ENCODE measurements at regions not wholly inside any gene's neighbourhood (a gene's known extent, or its start where the extent isn't known, plus 50 kb on each side); places are given as distances from the start of the nearest gene placed in this dataset.

DNA sequence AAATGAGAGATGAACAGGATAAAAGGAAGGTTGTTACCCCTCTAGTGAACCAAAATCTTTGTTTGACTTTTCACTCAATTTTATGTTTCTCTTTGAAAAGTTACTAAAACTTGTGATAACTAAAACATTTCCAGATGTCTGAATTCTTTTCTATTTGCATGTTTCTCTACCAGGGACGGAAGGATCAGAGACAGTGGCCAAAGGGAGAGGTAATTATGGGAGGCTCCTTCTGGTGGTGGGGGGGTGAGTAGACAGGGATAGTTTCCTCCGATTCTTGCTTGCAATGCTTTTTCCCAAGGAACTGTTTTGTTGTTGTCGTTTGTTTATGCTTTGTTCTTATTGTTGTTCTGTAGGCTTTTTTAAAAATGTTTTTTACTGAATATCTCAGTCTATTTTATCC, 374.8 kb downstream of the INHBA start:
- Mint-ChIP-seq H3K27ac (ENCODE audit: unreplicated experiment) (no peak overlapping the region), H3K36me3 (ENCODE audit: low read depth, unreplicated experiment) (no peaks in the 10 kb centered on the region), H3K27me3 (ENCODE audit: unreplicated experiment) (no peaks in the 10 kb centered on the region), H3K9me3 (ENCODE audit: unreplicated experiment) (no peaks in the 10 kb centered on the region), H3K4me3 (ENCODE audit: unreplicated experiment) (no peak overlapping the region), H3K4me1 (ENCODE audit: unreplicated experiment) (peaks cover 3% of the 10 kb centered on the region)
- TF ChIP-seq, protein P1, sequence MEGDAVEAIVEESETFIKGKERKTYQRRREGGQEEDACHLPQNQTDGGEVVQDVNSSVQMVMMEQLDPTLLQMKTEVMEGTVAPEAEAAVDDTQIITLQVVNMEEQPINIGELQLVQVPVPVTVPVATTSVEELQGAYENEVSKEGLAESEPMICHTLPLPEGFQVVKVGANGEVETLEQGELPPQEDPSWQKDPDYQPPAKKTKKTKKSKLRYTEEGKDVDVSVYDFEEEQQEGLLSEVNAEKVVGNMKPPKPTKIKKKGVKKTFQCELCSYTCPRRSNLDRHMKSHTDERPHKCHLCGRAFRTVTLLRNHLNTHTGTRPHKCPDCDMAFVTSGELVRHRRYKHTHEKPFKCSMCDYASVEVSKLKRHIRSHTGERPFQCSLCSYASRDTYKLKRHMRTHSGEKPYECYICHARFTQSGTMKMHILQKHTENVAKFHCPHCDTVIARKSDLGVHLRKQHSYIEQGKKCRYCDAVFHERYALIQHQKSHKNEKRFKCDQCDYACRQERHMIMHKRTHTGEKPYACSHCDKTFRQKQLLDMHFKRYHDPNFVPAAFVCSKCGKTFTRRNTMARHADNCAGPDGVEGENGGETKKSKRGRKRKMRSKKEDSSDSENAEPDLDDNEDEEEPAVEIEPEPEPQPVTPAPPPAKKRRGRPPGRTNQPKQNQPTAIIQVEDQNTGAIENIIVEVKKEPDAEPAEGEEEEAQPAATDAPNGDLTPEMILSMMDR (IDR thresholded peaks at IDR 0.05; ENCODE audit: unreplicated experiment) = no peak
- DNase-seq (ENCODE audit: low spot score) = no peak

DNA sequence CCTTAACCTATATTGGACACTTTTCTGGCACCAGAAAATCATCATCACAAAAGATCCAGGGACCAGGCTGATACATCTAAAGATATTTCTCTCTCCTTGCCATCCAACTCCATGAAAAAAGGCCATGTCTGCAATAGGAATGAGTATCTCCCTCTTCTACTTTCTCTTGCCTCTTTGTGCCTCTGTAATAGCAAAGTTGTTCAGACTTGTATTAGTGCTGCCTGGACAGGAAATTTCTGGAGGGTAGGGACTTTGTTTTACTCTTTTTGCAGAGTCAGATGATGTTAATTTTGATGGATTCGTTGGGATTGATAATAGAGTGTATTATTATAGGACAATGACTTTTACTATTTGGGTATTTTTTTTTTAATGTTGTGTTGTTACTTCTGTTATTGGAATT, 376.3 kb downstream of the INHBA start:
- peaks cover 3% of the 10 kb centered on the region for H3K4me1 Mint-ChIP-seq (ENCODE audit: unreplicated experiment)
- no peak overlapping the region for H3K27ac Mint-ChIP-seq (ENCODE audit: unreplicated experiment)
- no peak overlapping the region for H3K4me3 Mint-ChIP-seq (ENCODE audit: unreplicated experiment)
- no peaks in the 10 kb centered on the region for H3K27me3 Mint-ChIP-seq (ENCODE audit: unreplicated experiment)
- no peak for DNase-seq (ENCODE audit: low spot score)
- TF ChIP-seq, protein P1 (IDR thresholded peaks at IDR 0.05; ENCODE audit: unreplicated experiment) = no peak
- no peaks in the 10 kb centered on the region for H3K9me3 Mint-ChIP-seq (ENCODE audit: unreplicated experiment)
- no peaks in the 10 kb centered on the region for H3K36me3 Mint-ChIP-seq (ENCODE audit: low read depth, unreplicated experiment)

DNA sequence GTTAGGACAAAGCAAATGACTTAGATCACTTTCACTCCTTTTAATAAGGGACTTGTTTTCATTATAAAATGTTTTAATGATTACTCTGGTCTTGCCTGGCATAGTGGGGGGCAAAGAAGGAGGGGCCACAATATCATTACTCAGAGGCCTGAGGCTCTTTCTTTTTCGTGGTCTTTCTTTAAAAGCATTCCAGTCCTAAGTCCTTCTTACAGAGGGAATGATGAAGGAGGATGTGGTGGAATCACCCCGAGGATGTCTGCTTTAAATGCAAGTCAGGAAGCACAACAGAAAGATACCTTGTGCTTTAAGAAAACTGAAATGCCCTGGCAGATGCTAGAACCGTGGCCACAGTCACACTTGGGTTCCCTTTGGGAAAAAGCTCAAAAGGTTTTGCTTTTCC, 379.1 kb downstream of the INHBA start:
- Mint-ChIP-seq H3K9me3 (ENCODE audit: unreplicated experiment) (no peaks in the 10 kb centered on the region), H3K27me3 (ENCODE audit: unreplicated experiment) (peaks cover 1% of the 10 kb centered on the region), H3K27ac (ENCODE audit: unreplicated experiment) (no peak overlapping the region), H3K4me1 (ENCODE audit: unreplicated experiment) (peaks cover 3% of the 10 kb centered on the region), H3K4me3 (ENCODE audit: unreplicated experiment) (no peak overlapping the region), H3K36me3 (ENCODE audit: low read depth, unreplicated experiment) (no peaks in the 10 kb centered on the region)
- TF ChIP-seq, protein P1 (IDR thresholded peaks at IDR 0.05; ENCODE audit: unreplicated experiment) = no peak
- no peak for DNase-seq (ENCODE audit: low spot score)

DNA sequence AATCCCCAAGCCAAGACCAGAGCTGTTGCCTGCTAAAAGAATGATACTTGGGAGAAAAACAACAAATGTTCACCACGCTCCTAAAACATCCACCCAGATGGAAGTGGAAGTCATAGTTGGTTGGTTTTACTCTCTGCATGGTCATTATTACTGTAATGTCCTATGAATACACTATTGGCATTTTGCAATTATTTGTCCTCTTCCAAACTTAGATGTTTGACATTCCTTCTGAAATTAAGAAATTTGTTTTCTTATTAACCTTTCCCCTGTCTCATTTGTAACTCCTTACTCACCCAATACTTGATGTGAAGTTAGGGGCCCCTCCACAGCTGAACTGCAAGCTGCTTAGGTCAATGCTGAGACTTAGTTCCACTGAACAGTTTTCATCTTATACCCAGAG, 383.3 kb downstream of the INHBA start:
- TF ChIP-seq, protein P1 (IDR thresholded peaks at IDR 0.05; ENCODE audit: unreplicated experiment) = no peak
- Mint-ChIP-seq H3K27me3 (ENCODE audit: unreplicated experiment) (peaks cover 4% of the 10 kb centered on the region), H3K27ac (ENCODE audit: unreplicated experiment) (no peak overlapping the region), H3K4me3 (ENCODE audit: unreplicated experiment) (no peak overlapping the region), H3K9me3 (ENCODE audit: unreplicated experiment) (no peaks in the 10 kb centered on the region), H3K4me1 (ENCODE audit: unreplicated experiment) (no peaks in the 10 kb centered on the region), H3K36me3 (ENCODE audit: low read depth, unreplicated experiment) (no peaks in the 10 kb centered on the region)
- DNase-seq (ENCODE audit: low spot score) = no peak

DNA sequence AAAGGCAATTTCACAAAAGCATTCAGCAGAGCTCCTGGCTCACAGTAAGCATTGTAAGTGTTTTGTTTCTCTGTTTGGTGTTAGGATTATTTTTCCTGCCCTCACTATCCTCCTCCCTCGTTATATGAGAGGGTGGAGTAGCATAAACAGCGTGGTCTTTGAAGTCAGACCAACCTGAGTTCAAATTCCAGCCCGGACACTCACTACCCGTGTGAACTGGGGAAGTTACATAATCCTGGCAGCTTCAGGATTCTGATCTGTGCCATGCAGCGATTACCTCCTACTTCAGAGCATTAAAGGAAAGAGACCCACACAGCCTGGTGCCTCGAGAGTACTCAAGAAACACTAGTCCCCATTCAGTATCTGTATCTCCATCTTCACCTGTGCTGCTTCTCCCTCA, 386.5 kb downstream of the INHBA start:
- TF ChIP-seq, protein P1 (IDR thresholded peaks at IDR 0.05; ENCODE audit: unreplicated experiment) = no peak
- DNase-seq (ENCODE audit: low spot score) = no peak
- no peaks in the 10 kb centered on the region for H3K36me3 Mint-ChIP-seq (ENCODE audit: low read depth, unreplicated experiment)
- no peak overlapping the region for H3K27ac Mint-ChIP-seq (ENCODE audit: unreplicated experiment)
- no peaks in the 10 kb centered on the region for H3K9me3 Mint-ChIP-seq (ENCODE audit: unreplicated experiment)
- H3K27me3 Mint-ChIP-seq (ENCODE audit: unreplicated experiment) = peaks cover 4% of the 10 kb centered on the region
- H3K4me3 Mint-ChIP-seq (ENCODE audit: unreplicated experiment) = no peak overlapping the region
- no peaks in the 10 kb centered on the region for H3K4me1 Mint-ChIP-seq (ENCODE audit: unreplicated experiment)
